ENCODE measurements at regions not wholly inside any gene's neighbourhood (a gene's known extent, or its start where the extent isn't known, plus 50 kb on each side); places are given as distances from the start of the nearest gene placed in this dataset.

DNA sequence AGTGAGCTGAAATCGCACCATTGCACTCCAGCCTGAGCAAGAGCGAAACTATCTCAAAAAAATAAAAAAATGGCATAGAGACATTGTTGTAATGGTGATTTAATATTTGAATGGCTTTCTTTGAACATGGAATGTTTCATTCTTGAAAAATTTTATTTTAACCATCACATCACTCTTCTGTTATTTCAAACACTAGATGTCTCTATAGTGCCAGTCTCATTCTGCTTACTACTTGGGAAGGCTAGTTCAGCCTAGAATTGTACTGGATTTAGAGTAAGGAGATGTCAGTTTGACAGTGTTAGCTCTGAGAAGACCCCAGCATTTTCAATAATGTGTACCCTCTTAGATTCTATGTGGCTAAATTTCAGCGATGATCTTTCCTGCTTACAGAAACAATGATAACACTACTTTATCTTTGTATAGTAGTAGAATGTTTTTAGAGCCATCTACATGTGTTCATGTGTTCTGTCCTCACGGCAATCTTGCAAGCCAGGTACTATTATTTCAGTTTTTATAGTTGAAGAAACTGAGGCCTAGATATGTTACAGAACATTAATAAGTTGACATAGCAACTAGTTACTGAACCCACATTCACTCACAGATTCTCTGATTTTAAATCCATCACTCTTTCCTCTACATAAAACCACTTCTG is 142.9 kb upstream of the ZSWIM2 start:
- H3K9ac ChIP-seq (ENCODE audit: low read length), result no peak overlapping the region
- no peaks in the 10 kb centered on the region for H3K9me3 ChIP-seq (ENCODE audit: control insufficient read depth, insufficient read depth, low read depth, low read length)
- H3K27me3 ChIP-seq (ENCODE audit: control insufficient read depth, insufficient read depth, low read length), result no peaks in the 10 kb centered on the region
- no peak overlapping the region for H3K4me3 ChIP-seq (ENCODE audit: low read depth, low read length)
- H3K27ac ChIP-seq (ENCODE audit: low read depth, low read length), result no peak overlapping the region
- H3K4me1 ChIP-seq (ENCODE audit: control insufficient read depth, insufficient read depth, low read length), result no peaks in the 10 kb centered on the region
- no peaks in the 10 kb centered on the region for H3K36me3 ChIP-seq (ENCODE audit: control insufficient read depth, insufficient read depth, low read length)

GRCh38 chr2:186984966-186985365 is 136.0 kb upstream of the ZSWIM2 start:
- Histone ChIP-seq H3K9ac (ENCODE audit: low read length) (no peak overlapping the region), H3K4me3 (ENCODE audit: low read depth, low read length) (no peak overlapping the region), H3K4me1 (ENCODE audit: control insufficient read depth, insufficient read depth, low read length) (no peaks in the 10 kb centered on the region), H3K36me3 (ENCODE audit: control insufficient read depth, insufficient read depth, low read length) (no peaks in the 10 kb centered on the region), H3K27me3 (ENCODE audit: control insufficient read depth, insufficient read depth, low read length) (no peaks in the 10 kb centered on the region), H3K27ac (ENCODE audit: low read depth, low read length) (no peak overlapping the region), H3K9me3 (ENCODE audit: control insufficient read depth, insufficient read depth, low read depth, low read length) (no peaks in the 10 kb centered on the region)

- Histone ChIP-seq H3K4me1 (ENCODE audit: control insufficient read depth, insufficient read depth, low read length) (no peaks in the 10 kb centered on the region), H3K4me3 (ENCODE audit: low read depth, low read length) (no peak overlapping the region), H3K27me3 (ENCODE audit: control insufficient read depth, insufficient read depth, low read length) (no peaks in the 10 kb centered on the region), H3K27ac (ENCODE audit: low read depth, low read length) (no peak overlapping the region), H3K9me3 (ENCODE audit: control insufficient read depth, insufficient read depth, low read depth, low read length) (no peaks in the 10 kb centered on the region), H3K9ac (ENCODE audit: low read length) (no peak overlapping the region), H3K36me3 (ENCODE audit: control insufficient read depth, insufficient read depth, low read length) (no peaks in the 10 kb centered on the region)
These were observed 135.5 kb upstream of the ZSWIM2 start for GRCh38 chr2:186984481-186984880.

DNA sequence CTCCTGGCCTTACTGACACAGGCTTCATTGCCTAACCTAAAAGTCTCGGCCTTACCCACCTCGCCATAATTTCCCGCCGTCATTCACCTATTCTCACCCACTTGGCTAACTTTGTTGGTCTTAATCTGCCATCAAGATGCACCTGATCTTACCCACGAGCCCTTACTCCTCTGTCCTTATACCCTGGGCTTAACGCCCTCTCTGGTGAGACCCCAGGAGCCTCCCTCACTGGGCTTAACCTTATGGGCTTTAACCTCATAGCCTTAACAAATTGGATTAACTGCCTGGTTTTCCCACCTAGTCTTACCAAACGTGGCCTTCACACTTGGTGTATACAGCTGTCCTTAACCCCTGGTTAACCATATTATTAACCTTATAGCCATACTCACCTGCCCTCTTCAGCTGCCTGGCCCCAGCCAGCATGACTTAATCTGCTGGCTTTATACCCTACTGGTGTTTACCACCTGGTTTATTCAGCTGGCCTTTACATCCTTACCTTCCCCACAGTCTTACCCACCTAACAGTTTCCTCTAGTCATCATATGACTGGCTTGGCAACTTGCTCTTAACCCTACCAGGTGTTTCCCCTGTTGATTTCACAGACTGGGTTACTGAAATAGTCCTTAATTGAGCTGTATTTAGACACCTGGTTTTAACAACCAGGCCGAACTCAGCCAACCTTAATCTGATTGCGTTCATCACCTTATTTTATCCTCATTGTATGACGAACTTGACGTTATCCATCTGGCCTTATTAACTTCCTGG is 132.0 kb upstream of the ZSWIM2 start:
- Histone ChIP-seq H3K27me3 (ENCODE audit: control insufficient read depth, insufficient read depth, low read length) (no peaks in the 10 kb centered on the region), H3K9me3 (ENCODE audit: control insufficient read depth, insufficient read depth, low read depth, low read length) (no peaks in the 10 kb centered on the region), H3K36me3 (ENCODE audit: control insufficient read depth, insufficient read depth, low read length) (no peaks in the 10 kb centered on the region), H3K4me1 (ENCODE audit: control insufficient read depth, insufficient read depth, low read length) (no peaks in the 10 kb centered on the region), H3K27ac (ENCODE audit: low read depth, low read length) (no peak overlapping the region), H3K9ac (ENCODE audit: low read length) (no peak overlapping the region), H3K4me3 (ENCODE audit: low read depth, low read length) (no peak overlapping the region)

DNA sequence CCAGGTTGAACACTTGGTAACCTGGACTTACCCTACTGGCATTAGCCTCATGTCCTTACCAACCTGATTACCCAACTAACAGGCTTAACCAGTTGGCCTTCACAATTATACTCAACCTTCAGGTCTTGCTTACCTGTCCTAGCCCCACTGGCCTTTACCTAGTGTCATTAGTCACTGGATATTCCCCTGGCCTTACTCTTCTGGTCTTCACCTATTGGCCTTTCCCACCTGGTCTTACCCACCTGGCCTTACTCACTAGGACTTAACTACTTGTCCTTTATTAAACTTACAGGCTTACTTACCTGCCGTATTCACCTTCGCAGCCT is 131.1 kb upstream of the ZSWIM2 start:
- H3K9ac ChIP-seq (ENCODE audit: low read length), result no peak overlapping the region
- no peaks in the 10 kb centered on the region for H3K4me1 ChIP-seq (ENCODE audit: control insufficient read depth, insufficient read depth, low read length)
- H3K36me3 ChIP-seq (ENCODE audit: control insufficient read depth, insufficient read depth, low read length), result no peaks in the 10 kb centered on the region
- no peak overlapping the region for H3K27ac ChIP-seq (ENCODE audit: low read depth, low read length)
- no peaks in the 10 kb centered on the region for H3K9me3 ChIP-seq (ENCODE audit: control insufficient read depth, insufficient read depth, low read depth, low read length)
- no peak overlapping the region for H3K4me3 ChIP-seq (ENCODE audit: low read depth, low read length)
- H3K27me3 ChIP-seq (ENCODE audit: control insufficient read depth, insufficient read depth, low read length), result no peaks in the 10 kb centered on the region

DNA sequence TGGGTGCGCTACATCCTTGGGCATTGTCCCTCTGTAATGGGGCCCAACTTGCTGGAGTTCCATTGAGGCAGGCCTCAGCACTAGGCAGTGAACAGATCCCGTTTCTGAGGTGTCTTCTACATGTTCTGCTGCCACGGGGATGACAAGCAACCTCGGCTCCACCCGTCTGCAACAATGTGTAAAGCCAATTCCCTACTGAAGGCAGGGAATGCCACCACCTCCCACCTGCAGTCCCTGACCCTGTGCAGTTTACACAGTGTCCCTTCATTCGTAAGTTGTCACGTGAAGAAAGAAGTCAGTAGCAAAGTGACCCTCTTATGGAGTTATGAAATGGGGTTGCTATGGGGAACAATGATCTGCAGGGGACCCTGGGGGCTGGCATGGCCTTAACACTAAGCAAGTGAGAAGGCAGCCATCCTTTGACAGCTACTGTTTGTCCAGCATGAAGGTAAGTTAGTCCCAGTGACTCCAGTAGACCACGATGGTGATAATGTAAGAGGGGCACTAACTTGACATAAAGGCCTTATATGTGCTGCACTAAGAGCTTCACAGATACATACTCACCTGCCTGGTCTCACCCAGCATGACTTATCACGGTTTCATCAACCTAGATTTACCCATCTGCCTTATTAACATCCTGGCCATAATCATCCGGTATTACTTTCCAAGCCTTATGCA is 130.6 kb upstream of the ZSWIM2 start:
- Histone ChIP-seq H3K9me3 (ENCODE audit: control insufficient read depth, insufficient read depth, low read depth, low read length) (no peaks in the 10 kb centered on the region), H3K4me3 (ENCODE audit: low read depth, low read length) (no peak overlapping the region), H3K4me1 (ENCODE audit: control insufficient read depth, insufficient read depth, low read length) (no peaks in the 10 kb centered on the region), H3K36me3 (ENCODE audit: control insufficient read depth, insufficient read depth, low read length) (no peaks in the 10 kb centered on the region), H3K9ac (ENCODE audit: low read length) (no peak overlapping the region), H3K27me3 (ENCODE audit: control insufficient read depth, insufficient read depth, low read length) (no peaks in the 10 kb centered on the region), H3K27ac (ENCODE audit: low read depth, low read length) (no peak overlapping the region)

- H3K27ac ChIP-seq (ENCODE audit: low read depth, low read length), result no peak overlapping the region
- H3K4me1 ChIP-seq (ENCODE audit: control insufficient read depth, insufficient read depth, low read length), result no peaks in the 10 kb centered on the region
- H3K9ac ChIP-seq (ENCODE audit: low read length), result no peak overlapping the region
These were observed 128.6 kb upstream of the ZSWIM2 start for GRCh38 chr2:186977433-186978045.

DNA sequence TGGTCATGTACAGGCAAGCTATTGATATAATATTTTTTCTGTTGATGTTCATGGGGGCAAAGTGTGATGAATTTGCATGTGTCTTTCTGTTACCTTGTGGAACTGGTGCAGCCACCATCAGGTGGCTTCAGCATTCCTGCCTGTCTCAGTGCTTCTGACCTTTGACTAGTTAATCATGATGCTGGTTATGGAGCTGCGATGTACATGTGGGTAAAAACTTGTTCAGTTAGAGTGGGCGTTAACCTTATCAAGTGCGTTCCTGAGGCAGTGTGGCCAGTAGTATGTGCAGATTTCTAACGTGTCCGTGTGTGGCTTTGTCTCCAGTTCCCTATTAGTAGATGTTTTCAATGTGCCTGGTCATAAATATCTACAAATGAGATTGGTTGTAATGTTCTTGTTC is 127.4 kb upstream of the ZSWIM2 start:
- H3K36me3 ChIP-seq (ENCODE audit: control insufficient read depth, insufficient read depth, low read length), result no peaks in the 10 kb centered on the region
- no peak overlapping the region for H3K9ac ChIP-seq (ENCODE audit: low read length)
- no peak overlapping the region for H3K4me3 ChIP-seq (ENCODE audit: low read depth, low read length)
- H3K27me3 ChIP-seq (ENCODE audit: control insufficient read depth, insufficient read depth, low read length), result no peaks in the 10 kb centered on the region
- no peaks in the 10 kb centered on the region for H3K4me1 ChIP-seq (ENCODE audit: control insufficient read depth, insufficient read depth, low read length)
- no peak overlapping the region for H3K27ac ChIP-seq (ENCODE audit: low read depth, low read length)
- H3K9me3 ChIP-seq (ENCODE audit: control insufficient read depth, insufficient read depth, low read depth, low read length), result no peaks in the 10 kb centered on the region

More at GRCh38 chr2:186977433-186978045, 128.6 kb upstream of the ZSWIM2 start:
- Histone ChIP-seq H3K4me3 (ENCODE audit: low read depth, low read length) (no peak overlapping the region), H3K9me3 (ENCODE audit: control insufficient read depth, insufficient read depth, low read depth, low read length) (no peaks in the 10 kb centered on the region), H3K36me3 (ENCODE audit: control insufficient read depth, insufficient read depth, low read length) (no peaks in the 10 kb centered on the region), H3K27me3 (ENCODE audit: control insufficient read depth, insufficient read depth, low read length) (no peaks in the 10 kb centered on the region)

- Histone ChIP-seq H3K9ac (ENCODE audit: low read length) (no peak overlapping the region), H3K27me3 (ENCODE audit: control insufficient read depth, insufficient read depth, low read length) (no peaks in the 10 kb centered on the region), H3K9me3 (ENCODE audit: control insufficient read depth, insufficient read depth, low read depth, low read length) (no peaks in the 10 kb centered on the region), H3K4me1 (ENCODE audit: control insufficient read depth, insufficient read depth, low read length) (no peaks in the 10 kb centered on the region), H3K27ac (ENCODE audit: low read depth, low read length) (no peak overlapping the region), H3K36me3 (ENCODE audit: control insufficient read depth, insufficient read depth, low read length) (no peaks in the 10 kb centered on the region), H3K4me3 (ENCODE audit: low read depth, low read length) (no peak overlapping the region)
These were observed 123.5 kb upstream of the ZSWIM2 start for GRCh38 chr2:186972281-186972970.

DNA sequence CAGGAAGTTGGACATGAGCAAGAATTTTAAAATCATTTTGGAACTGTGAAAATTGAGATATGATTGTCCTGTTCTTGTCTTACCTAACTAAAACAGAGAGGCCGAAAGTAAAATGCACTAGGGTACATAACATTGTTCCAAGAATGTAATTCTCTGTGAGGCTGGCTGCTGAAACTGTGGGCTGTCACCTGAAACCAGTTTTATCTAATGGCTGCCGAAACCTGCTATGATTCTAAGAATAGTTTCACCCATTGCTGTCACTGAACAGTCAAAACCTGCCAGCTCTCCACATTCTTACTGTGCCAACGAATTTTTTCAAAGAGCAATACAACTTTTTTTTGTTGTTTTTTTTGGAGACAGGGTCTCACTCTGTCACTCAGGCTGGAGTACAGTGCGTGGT is 119.3 kb upstream of the ZSWIM2 start:
- Histone ChIP-seq H3K9me3 (ENCODE audit: control insufficient read depth, insufficient read depth, low read depth, low read length) (no peaks in the 10 kb centered on the region), H3K27ac (ENCODE audit: low read depth, low read length) (no peak overlapping the region), H3K9ac (ENCODE audit: low read length) (no peak overlapping the region), H3K4me3 (ENCODE audit: low read depth, low read length) (no peak overlapping the region), H3K36me3 (ENCODE audit: control insufficient read depth, insufficient read depth, low read length) (no peaks in the 10 kb centered on the region), H3K4me1 (ENCODE audit: control insufficient read depth, insufficient read depth, low read length) (no peaks in the 10 kb centered on the region), H3K27me3 (ENCODE audit: control insufficient read depth, insufficient read depth, low read length) (no peaks in the 10 kb centered on the region)
